CD14-positive monocyte (primary cell): ENCODE measurements at regions not wholly inside any gene's neighbourhood (a gene's known extent, or its start where the extent isn't known, plus 50 kb on each side); places are given as distances from the start of the nearest gene placed in this dataset.

ENCODE experiments used
- DNase-seq, 3 donors: peaks; one replicate each; pipeline ENCODE4 v3.0.0-alpha.2; 2011 to 2022
- H2AFZ ChIP-seq: 2 replicates; pipeline ENCODE4 v1.6.0; 2012; ENCODE audit warnings: mild to moderate bottlenecking, low read depth, low read length, inconsistent platforms; ENCODE audit not compliant: insufficient read depth, poor library complexity, severe bottlenecking
- H3K27ac ChIP-seq, 2 donors: 1 replicate in 1 of 2; 2 replicates in 1 of 2; pipeline ENCODE4 v1.5.1; 2012 to 2013; ENCODE audit warnings: low read length in 2 of 2, control low read depth in 1 of 2, inconsistent platforms in 1 of 2, low read depth in 1 of 2, mild to moderate bottlenecking in 1 of 2
- H3K27me3 ChIP-seq, 2 donors: one replicate each; pipeline versions ENCODE4 v1.6.0 to v1.6.1; 2011 to 2013; ENCODE audit warnings: low read length in 2 of 2; ENCODE audit not compliant: control insufficient read depth in 2 of 2, insufficient read depth in 2 of 2
- H3K36me3 ChIP-seq, 2 donors: replicated peaks in 1 of 2; 1 replicate in 1 of 2; 2 replicates in 1 of 2; pipeline versions ENCODE4 v1.5.1 to v1.6.1; 2012 to 2013; ENCODE audit warnings: low read length in 2 of 2, control low read depth in 1 of 2, inconsistent platforms in 1 of 2, mild to moderate bottlenecking in 1 of 2; ENCODE audit not compliant: insufficient read depth in 2 of 2, control insufficient read depth in 1 of 2
- H3K4me1 ChIP-seq, 2 donors: 1 replicate in 1 of 2; 2 replicates in 1 of 2; pipeline versions ENCODE4 v1.5.1 to v1.6.1; 2012 to 2013; ENCODE audit warnings: low read length in 2 of 2, control low read depth in 1 of 2, inconsistent platforms in 1 of 2, mild to moderate bottlenecking in 1 of 2, moderate library complexity in 1 of 2; ENCODE audit not compliant: insufficient read depth in 2 of 2, control insufficient read depth in 1 of 2
- H3K4me2 ChIP-seq: replicated peaks from 2 replicates; pipeline ENCODE3; 2012; ENCODE audit warnings: low read length, moderate library complexity, mild to moderate bottlenecking; ENCODE audit not compliant: poor library complexity, severe bottlenecking; ENCODE audit errors: extremely low read depth
- H3K4me3 ChIP-seq, 3 experiments: fragments of 200-600 bp in 1 of 3; sonication (generic) in 1 of 3; replicated peaks in 1 of 3; 1 replicate in 2 of 3; 2 replicates in 1 of 3; pipeline ENCODE4 v1.5.1; 2011 to 2013; ENCODE audit warnings: low read length in 3 of 3, mild to moderate bottlenecking in 3 of 3, control low read depth in 2 of 3, low read depth in 2 of 3, inconsistent platforms in 1 of 3, moderate library complexity in 1 of 3
- H3K79me2 ChIP-seq: 2 replicates; pipeline ENCODE4 v1.6.0; 2012; ENCODE audit warnings: mild to moderate bottlenecking, control low read depth, inconsistent platforms, low read length, moderate library complexity; ENCODE audit not compliant: insufficient read depth
- H3K9ac ChIP-seq: 2 replicates; pipeline ENCODE4 v1.6.0; 2017; ENCODE audit warnings: low read length, mild to moderate bottlenecking; ENCODE audit not compliant: insufficient read depth, poor library complexity, severe bottlenecking
- H3K9me3 ChIP-seq, 2 donors: replicated peaks in 1 of 2; 1 replicate in 1 of 2; 2 replicates in 1 of 2; pipeline versions ENCODE4 v1.5.1 to v1.6.1; 2012 to 2013; ENCODE audit warnings: low read length in 2 of 2, control low read depth in 1 of 2; ENCODE audit not compliant: control insufficient read depth in 1 of 2, insufficient read depth in 1 of 2
- H4K20me1 ChIP-seq: 2 replicates; pipeline ENCODE4 v1.6.0; 2012; ENCODE audit warnings: mild to moderate bottlenecking, low read length, control low read depth, moderate library complexity; ENCODE audit not compliant: insufficient read depth
- H3K27ac Mint-ChIP-seq, 7 donors: one replicate each; pipeline ENCODE4 v1.8.0; 2020; ENCODE audit warnings: mild to moderate bottlenecking in 7 of 7, mixed read lengths in 7 of 7, moderate library complexity in 6 of 7, inconsistent platforms in 2 of 7
- H3K27me3 Mint-ChIP-seq, 3 donors: one replicate each; pipeline ENCODE4 v1.8.0; 2021 to 2022; ENCODE audit warnings: low read depth in 3 of 3, mild to moderate bottlenecking in 3 of 3, mixed read lengths in 3 of 3, moderate library complexity in 3 of 3, inconsistent platforms in 1 of 3
- H3K36me3 Mint-ChIP-seq, 2 donors: one replicate each; pipeline ENCODE4 v1.8.0; 2020; ENCODE audit warnings: mixed read lengths in 2 of 2, inconsistent platforms in 1 of 2, mild to moderate bottlenecking in 1 of 2
- H3K4me1 Mint-ChIP-seq: one replicate; pipeline ENCODE4 v1.8.0; 2020; ENCODE audit warnings: mild to moderate bottlenecking, mixed read lengths
- H3K4me3 Mint-ChIP-seq, 2 donors: one replicate each; pipeline ENCODE4 v1.8.0; 2020; ENCODE audit warnings: mild to moderate bottlenecking in 2 of 2, mixed read lengths in 2 of 2, moderate library complexity in 1 of 2
- H3K9me3 Mint-ChIP-seq, 7 donors: one replicate each; pipeline ENCODE4 v1.8.0; 2020 to 2022; ENCODE audit warnings: mixed read lengths in 7 of 7, mild to moderate bottlenecking in 6 of 7, moderate library complexity in 6 of 7, inconsistent platforms in 2 of 7
- CTCF ChIP-seq: fragments of 200-600 bp; IDR thresholded peaks from one replicate; pipeline ENCODE4 v1.8.0; 2022; ENCODE audit warnings: antibody characterized with exemption, mild to moderate bottlenecking
- WGBS: methylation state at CpG from one replicate; pipeline ENCODE4 v1.1.5; 2013; ENCODE audit warnings: missing lambda C conversion rate; ENCODE audit not compliant: insufficient coverage; 5-methylcytosine and 5-hydroxymethylcytosine counted together
- intact Hi-C, 2 donors: fragments of 100-400 bp; cut with micrococcal nuclease; formaldehyde crosslinking; loops; one replicate each; pipeline versions ENCODE4 v1.15.0 to v1.15.1; 2023

- Histone ChIP-seq H3K4me1 (no peaks in the 10 kb centered on the region), H3K36me3 (no peaks in the 10 kb centered on the region), H4K20me1 (no peaks in the 10 kb centered on the region), H3K27ac (no peak overlapping the region), H3K9me3 (no peaks in the 10 kb centered on the region), H2AFZ (no peak overlapping the region), H3K4me3 (no peak overlapping the region), H3K4me2 (no peak overlapping the region), H3K79me2 (no peaks in the 10 kb centered on the region), H3K27me3 (no peaks in the 10 kb centered on the region), H3K9ac (no peak overlapping the region)
- H3K9me3 Mint-ChIP-seq, result peaks cover 0 to 2% (median 0%) of the 10 kb centered on the region in 7 donors
- H3K27me3 Mint-ChIP-seq, result no peaks in the 10 kb centered on the region
- DNase-seq, result no peak
- no peak for TF ChIP-seq CTCF
- intact Hi-C loops, result no loop called here
- H3K4me3 Mint-ChIP-seq, result no peak overlapping the region
- peaks cover 5% of the 10 kb centered on the region for H3K4me1 Mint-ChIP-seq
- WGBS, result 40% methylated on average over 1 of the region's 4 CpGs
- no peak overlapping the region for H3K27ac Mint-ChIP-seq
- no peaks in the 10 kb centered on the region for H3K36me3 Mint-ChIP-seq
These were observed 315.5 kb downstream of the FAT3 start for GRCh38 chr11:92540096-92540495.

- Histone ChIP-seq H3K9me3 (no peaks in the 10 kb centered on the region), H3K4me1 (no peaks in the 10 kb centered on the region), H3K9ac (no peak overlapping the region), H3K27ac (no peak overlapping the region), H3K4me3 (no peak overlapping the region), H3K27me3 (no peaks in the 10 kb centered on the region), H2AFZ (no peak overlapping the region), H4K20me1 (no peaks in the 10 kb centered on the region), H3K4me2 (no peak overlapping the region), H3K36me3 (no peaks in the 10 kb centered on the region), H3K79me2 (no peaks in the 10 kb centered on the region)
- intact Hi-C loops, result no loop called here
- Mint-ChIP-seq H3K9me3 (peaks cover 0 to 2% (median 2%) of the 10 kb centered on the region in 7 donors), H3K36me3 (no peaks in the 10 kb centered on the region), H3K4me1 (peaks cover under 1% of the 10 kb centered on the region), H3K4me3 (no peak overlapping the region), H3K27ac (no peak overlapping the region), H3K27me3 (no peaks in the 10 kb centered on the region)
- WGBS, result 94% methylated on average over 2 of the region's 6 CpGs
- no peak for DNase-seq
- TF ChIP-seq CTCF, result no peak
These were observed 321.4 kb downstream of the FAT3 start for GRCh38 chr11:92545906-92546471.
